IMR-90 (cell line): ENCODE measurements at regions not wholly inside any gene's neighbourhood (a gene's known extent, or its start where the extent isn't known, plus 50 kb on each side); places are given as distances from the start of the nearest gene placed in this dataset.

Experiments used
- ATAC-seq: fragments of 200-7000 bp; cut with Tn5 transposase; 2 replicates; pipeline ENCODE4 v1.9.1; 2020; ENCODE audit warnings: low read depth, mild to moderate bottlenecking, moderate library complexity
- BruUV-seq: library from RNA; stranded (reverse); fragments of 400-500 nt; replicated peaks from 2 replicates; lab custom pipeline; 2021; lab: Mats Ljungman, UMichigan
- CTCF ChIA-PET: fragments of 300-600 bp; formaldehyde crosslinking; extraction: SDS; loops from one replicate; lab custom pipeline; 2021; ENCODE audit warnings: antibody characterized with exemption; lab: Yijun Ruan, JAX
- POLR2A ChIA-PET: fragments of 300-600 bp; sonication (Branson Sonifier 250); formaldehyde crosslinking; loops from one replicate; lab custom pipeline; 2022; ENCODE audit warnings: antibody characterized with exemption; ENCODE audit not compliant: unreplicated experiment; lab: Charles Lee
- DNase-seq: peaks from one replicate; pipeline ENCODE4 v3.0.0; 2013
- H2AFZ ChIP-seq: replicated peaks from 2 replicates; pipeline ENCODE3; 2013; ENCODE audit warnings: low read length, mild to moderate bottlenecking; ENCODE audit not compliant: poor library complexity
- H2AK5ac ChIP-seq: 2 replicates; pipeline ENCODE4 v1.6.1; 2013; ENCODE audit warnings: low read depth, low read length, inconsistent platforms
- H2AK9ac ChIP-seq: replicated peaks from 2 replicates; pipeline ENCODE3; 2013; ENCODE audit warnings: mild to moderate bottlenecking, low read depth, low read length, moderate library complexity; ENCODE audit not compliant: poor library complexity
- H2BK120ac ChIP-seq: 2 replicates; pipeline ENCODE4 v1.6.1; 2013; ENCODE audit warnings: low read depth, low read length, inconsistent platforms
- H2BK15ac ChIP-seq: 3 replicates; pipeline ENCODE4 v1.6.1; 2013; ENCODE audit warnings: low read depth, low read length, inconsistent platforms
- H2BK20ac ChIP-seq: 2 replicates; pipeline ENCODE4 v1.6.1; 2013; ENCODE audit warnings: low read depth, mild to moderate bottlenecking, inconsistent platforms, low read length, moderate library complexity
- H2BK5ac ChIP-seq: 2 replicates; pipeline ENCODE4 v1.6.1; 2013; ENCODE audit warnings: mild to moderate bottlenecking, low read depth, low read length, inconsistent platforms; ENCODE audit not compliant: poor library complexity, severe bottlenecking
- H3K14ac ChIP-seq: replicated peaks from 2 replicates; pipeline ENCODE4 v1.6.1; 2013; ENCODE audit warnings: low read depth, low read length, inconsistent platforms
- H3K18ac ChIP-seq: 2 replicates; pipeline ENCODE4 v1.6.1; 2013; ENCODE audit warnings: low read depth, low read length, control low read depth
- H3K23ac ChIP-seq: 2 replicates; pipeline ENCODE4 v1.6.1; 2013; ENCODE audit warnings: low read depth, low read length, inconsistent platforms
- H3K27ac ChIP-seq: 2 replicates; pipeline ENCODE4 v1.5.1; 2013; ENCODE audit warnings: mild to moderate bottlenecking, control low read depth, low read length; ENCODE audit not compliant: insufficient read depth
- H3K27me3 ChIP-seq: 2 replicates; pipeline ENCODE4 v1.6.1; 2013; ENCODE audit warnings: low read length; ENCODE audit not compliant: control insufficient read depth, insufficient read depth
- H3K36me3 ChIP-seq: 2 replicates; pipeline ENCODE4 v1.6.1; 2013; ENCODE audit warnings: low read length, mixed read lengths; ENCODE audit not compliant: control insufficient read depth, insufficient read depth
- H3K4ac ChIP-seq: 2 replicates; pipeline ENCODE4 v1.6.1; 2013; ENCODE audit warnings: low read depth, low read length, inconsistent platforms
- H3K4me1 ChIP-seq: 2 replicates; pipeline ENCODE4 v1.6.1; 2013; ENCODE audit warnings: low read length, mixed read lengths; ENCODE audit not compliant: control insufficient read depth, insufficient read depth
- H3K4me2 ChIP-seq: 2 replicates; pipeline ENCODE4 v1.6.1; 2013; ENCODE audit warnings: low read depth, mild to moderate bottlenecking, control low read depth, low read length, moderate library complexity
- H3K4me3 ChIP-seq: 2 replicates; pipeline ENCODE4 v1.5.1; 2013; ENCODE audit warnings: low read depth, mild to moderate bottlenecking, control low read depth, low read length, moderate library complexity; ENCODE audit not compliant: insufficient read depth
- H3K56ac ChIP-seq: 2 replicates; pipeline ENCODE4 v1.6.1; 2013; ENCODE audit warnings: low read length, inconsistent platforms; ENCODE audit not compliant: insufficient read depth; ENCODE audit errors: extremely low read depth
- H3K79me1 ChIP-seq, 2 experiments: 2 replicates each; pipeline ENCODE4 v1.6.1; 2013; ENCODE audit warnings: low read length in 2 of 2, inconsistent platforms in 1 of 2, low read depth in 1 of 2
- H3K9ac ChIP-seq: 2 replicates; pipeline ENCODE4 v1.6.1; 2013; ENCODE audit warnings: low read depth, low read length, control low read depth
- H3K9me1 ChIP-seq: 2 replicates; pipeline ENCODE4 v1.6.1; 2013; ENCODE audit warnings: low read length, inconsistent platforms; ENCODE audit not compliant: insufficient read depth
- H3K9me3 ChIP-seq: 2 replicates; pipeline ENCODE4 v1.6.1; 2013; ENCODE audit warnings: low read length; ENCODE audit not compliant: control insufficient read depth, insufficient read depth
- H4K20me1 ChIP-seq: 2 replicates; pipeline ENCODE4 v1.6.1; 2013; ENCODE audit warnings: low read length, inconsistent platforms; ENCODE audit not compliant: insufficient read depth
- H4K5ac ChIP-seq: 2 replicates; pipeline ENCODE4 v1.6.1; 2013; ENCODE audit warnings: mild to moderate bottlenecking, low read depth, low read length, control low read depth
- H4K8ac ChIP-seq, 2 experiments: 2 replicates each; pipeline ENCODE4 v1.6.1; 2013; ENCODE audit warnings: low read depth in 2 of 2, low read length in 2 of 2, control low read depth in 1 of 2, inconsistent platforms in 1 of 2
- H4K91ac ChIP-seq: 2 replicates; pipeline ENCODE4 v1.6.1; 2013; ENCODE audit warnings: low read depth, low read length, inconsistent platforms; ENCODE audit not compliant: insufficient read depth
- BHLHE40 ChIP-seq: fragments of 150-350 bp; IDR thresholded peaks from 2 replicates; pipeline ENCODE4 v1.6.1; 2016; ENCODE audit warnings: mild to moderate bottlenecking, low read depth, low read length
- CEBPB ChIP-seq: IDR thresholded peaks from 2 replicates; pipeline ENCODE4 v1.6.1; 2012; ENCODE audit warnings: low read depth, low read length, improper control_type of control experiment
- CHD1 ChIP-seq: IDR thresholded peaks from 2 replicates; pipeline ENCODE4 v1.6.1; 2012; ENCODE audit warnings: low read depth, low read length, improper control_type of control experiment
- CTCF ChIP-seq: conservative IDR thresholded peaks from 2 replicates; pipeline ENCODE4 v1.5.1; 2012; ENCODE audit warnings: mild to moderate bottlenecking, low read depth, low read length, improper control_type of control experiment
- ELK1 ChIP-seq: fragments of 150-350 bp; IDR thresholded peaks from 2 replicates; pipeline ENCODE4 v1.6.1; 2016; ENCODE audit warnings: low read depth, mild to moderate bottlenecking, low read length, moderate library complexity, borderline replicate concordance
- FOS ChIP-seq: fragments of 150-350 bp; IDR thresholded peaks from 2 replicates; pipeline ENCODE4 v1.6.1; 2016; ENCODE audit warnings: low read depth, low read length
- MAFK ChIP-seq: IDR thresholded peaks from 2 replicates; pipeline ENCODE4 v1.6.1; 2012; ENCODE audit warnings: low read depth, low read length, improper control_type of control experiment
- MAZ ChIP-seq: IDR thresholded peaks from 2 replicates; pipeline ENCODE4 v1.6.1; 2012; ENCODE audit warnings: low read depth, mild to moderate bottlenecking, low read length, improper control_type of control experiment, moderate library complexity, borderline replicate concordance
- MXI1 ChIP-seq: IDR thresholded peaks from 2 replicates; pipeline ENCODE4 v1.6.1; 2012; ENCODE audit warnings: low read depth, mild to moderate bottlenecking, low read length, moderate library complexity, borderline replicate concordance
- NFE2L2 ChIP-seq: fragments of 150-350 bp; IDR thresholded peaks from 2 replicates; pipeline ENCODE4 v1.6.1; 2016; ENCODE audit warnings: low read depth, mild to moderate bottlenecking, low read length
- POLR2A ChIP-seq: IDR thresholded peaks from 2 replicates; pipeline ENCODE4 v1.6.1; 2012; ENCODE audit warnings: mild to moderate bottlenecking, low read depth, low read length
- RAD21 ChIP-seq: IDR thresholded peaks from 2 replicates; pipeline ENCODE4 v1.6.1; 2012; ENCODE audit warnings: low read length, improper control_type of control experiment
- RCOR1 ChIP-seq: IDR thresholded peaks from 2 replicates; pipeline ENCODE4 v1.6.1; 2012; ENCODE audit warnings: mild to moderate bottlenecking, low read length, improper control_type of control experiment; ENCODE audit not compliant: insufficient replicate concordance
- RFX5 ChIP-seq: IDR thresholded peaks from 2 replicates; pipeline ENCODE4 v1.8.0; 2012; ENCODE audit warnings: low read depth, mild to moderate bottlenecking, low read length, moderate library complexity
- SMC3 ChIP-seq: fragments of 150-350 bp; IDR thresholded peaks from 2 replicates; pipeline ENCODE4 v1.6.1; 2016; ENCODE audit warnings: low read depth, mild to moderate bottlenecking, antibody characterized with exemption, low read length, moderate library complexity
- USF2 ChIP-seq: fragments of 150-350 bp; IDR thresholded peaks from 2 replicates; pipeline ENCODE4 v1.6.1; 2017; ENCODE audit warnings: mild to moderate bottlenecking, antibody characterized with exemption, low read length, low read depth
- dilution Hi-C: fragments of 300-500 bp; cut with HindIII; formaldehyde crosslinking; loops from one replicate; pipeline ENCODE4 v1.14.3; 2018; ENCODE audit warnings: low sequenced_read_pairs; ENCODE audit not compliant: unreplicated experiment
- in situ Hi-C: fragments of 300-500 bp; cut with MboI; formaldehyde crosslinking; loops from 3 replicates; pipeline ENCODE4 v1.14.3; 2019; ENCODE audit warnings: low sequenced_read_pairs, inconsistent platforms, mixed read lengths
- intact Hi-C: fragments of 100-400 bp; cut with micrococcal nuclease; formaldehyde crosslinking; loops from 2 replicates; pipeline ENCODE4 v1.10.0; 2022

GRCh38 chr3:18201315-18201714 lies 223.8 kb downstream of the SATB1 start:
- Histone ChIP-seq H3K9me1 (no peaks in the 10 kb centered on the region), H2AFZ (no peak overlapping the region), H3K4me1 (no peaks in the 10 kb centered on the region), H2BK20ac (no peak overlapping the region), H4K20me1 (no peaks in the 10 kb centered on the region), H4K5ac (no peak overlapping the region), H2BK15ac (no peak overlapping the region), H2BK5ac (no peak overlapping the region), H3K4ac (no peak overlapping the region), H3K27me3 (no peaks in the 10 kb centered on the region), H2AK5ac (no peak overlapping the region), H2BK120ac (no peak overlapping the region), H3K9ac (no peak overlapping the region), H3K9me3 (no peaks in the 10 kb centered on the region), H4K8ac (no peak overlapping the region), H3K4me2 (no peak overlapping the region), H3K27ac (no peak overlapping the region), H3K14ac (no peak overlapping the region), H3K36me3 (no peaks in the 10 kb centered on the region), H3K23ac (no peak overlapping the region), H3K56ac (no peak overlapping the region), H2AK9ac (no peak overlapping the region), H3K79me1 (no peaks in the 10 kb centered on the region), H4K91ac (no peak overlapping the region), H3K4me3 (no peak overlapping the region), H3K18ac (no peak overlapping the region)
- ATAC-seq (no peak), DNase-seq (no peak)
- CTCF ChIA-PET, result no interaction called here
- in situ Hi-C loops (no loop called here), intact Hi-C loops (no loop called here), dilution Hi-C loops (no loop called here)
- POLR2A ChIA-PET, result no interaction called here
- TF ChIP-seq POLR2A, result no peak
- no peak for TF ChIP-seq SMC3
- TF ChIP-seq CTCF, result no peak
- no peak for TF ChIP-seq CHD1
- no peak for TF ChIP-seq NFE2L2
- TF ChIP-seq ELK1, result no peak
- no peak for TF ChIP-seq USF2
- no peak for TF ChIP-seq MAFK
- TF ChIP-seq FOS, result no peak
- no peak for TF ChIP-seq BHLHE40
- TF ChIP-seq RFX5, result no peak
- TF ChIP-seq RAD21, result no peak
- TF ChIP-seq RCOR1, result no peak
- TF ChIP-seq MAZ, result no peak
- no peak for TF ChIP-seq CEBPB
- no peak for TF ChIP-seq MXI1
- BruUV-seq, result no TSS peak
